Left cardiac atrium (tissue), 4 donors: ENCODE measurements at regions not wholly inside any gene's neighbourhood (a gene's known extent, or its start where the extent isn't known, plus 50 kb on each side); places are given as distances from the start of the nearest gene placed in this dataset.
"Not testable (repeated sequence)": the region's sequence is repeated elsewhere in the genome, so short reads cannot be mapped to it uniquely, and the experiment has no call there.

Source experiments
- ATAC-seq, 2 donors: fragments of 200-7000 bp; cut with Tn5 transposase; one replicate each; pipeline ENCODE4 v1.9.1; 2020; ENCODE audit warnings: mild to moderate bottlenecking in 2 of 2, moderate library complexity in 2 of 2
- DNase-seq: peaks from one replicate; pipeline ENCODE4 v3.0.0-alpha.2; 2020
- intact Hi-C, 2 donors: fragments of 100-400 bp; cut with DNase I; formaldehyde crosslinking; loops; one replicate each; pipeline versions ENCODE4 v1.14.1 to v1.15.1; 2022 to 2023
- donor health status: DM: no; HTN: yes; CAD: no.
- donor health status: DM: no; HTN: yes; CAD: no; lungs with severe emphysema.
- donor health status: DM: yes; HTN: yes; CAD: no.
- donor health status: Dilated cardiomyopathy.

GRCh38 chr16:16550824-16551223, 171.9 kb downstream of the NPIPA7 start:
- ATAC-seq, intact Hi-C loops, DNase-seq: not testable (repeated sequence)

GRCh38 chr16:16552819-16553340, 173.9 kb downstream of the NPIPA7 start:
- intact Hi-C loops, ATAC-seq, DNase-seq: not testable (repeated sequence)

GRCh38 chr16:16559179-16559740, 180.3 kb downstream of the NPIPA7 start:
- intact Hi-C loops, ATAC-seq, DNase-seq: not testable (repeated sequence)

GRCh38 chr16:16561532-16561931, 182.6 kb downstream of the NPIPA7 start:
- ATAC-seq, intact Hi-C loops, DNase-seq: not testable (repeated sequence)

- DNase-seq, intact Hi-C loops, ATAC-seq: not testable (repeated sequence)
Observed at GRCh38 chr16:16563962-16564361, 185.0 kb downstream of the NPIPA7 start.

- DNase-seq, ATAC-seq, intact Hi-C loops: not testable (repeated sequence)
Observed at GRCh38 chr16:16565326-16565725, 186.4 kb downstream of the NPIPA7 start.

GRCh38 chr16:16570055-16570454, 191.1 kb downstream of the NPIPA7 start:
- DNase-seq: peak; percentile 29
- ATAC-seq: peak in 1 of 2 donors; percentile 22
- intact Hi-C loops: not testable (repeated sequence)

- DNase-seq, ATAC-seq, intact Hi-C loops: not testable (repeated sequence)
Observed at GRCh38 chr16:16570874-16571273, 191.9 kb downstream of the NPIPA7 start.

GRCh38 chr16:16572130-16572774, 193.3 kb downstream of the NPIPA7 start:
- ATAC-seq: peak in 1 of 2 donors; percentile 27
- DNase-seq, intact Hi-C loops: not testable (repeated sequence)

- ATAC-seq, intact Hi-C loops, DNase-seq: not testable (repeated sequence)
Observed at GRCh38 chr16:16577062-16577461, 198.1 kb downstream of the NPIPA7 start.

GRCh38 chr16:16578701-16579100, 199.8 kb downstream of the NPIPA7 start:
- ATAC-seq: no peak
- DNase-seq: no peak
- intact Hi-C loops: no loop called here

GRCh38 chr16:16582916-16583315, 204.0 kb downstream of the NPIPA7 start:
- DNase-seq, intact Hi-C loops, ATAC-seq: not testable (repeated sequence)

- intact Hi-C loops, DNase-seq, ATAC-seq: not testable (repeated sequence)
Observed at GRCh38 chr16:16586073-16586651, 207.2 kb downstream of the NPIPA7 start.

GRCh38 chr16:16586969-16587368, 208.0 kb downstream of the NPIPA7 start:
- DNase-seq, intact Hi-C loops, ATAC-seq: not testable (repeated sequence)

GRCh38 chr16:16588436-16588835, 209.5 kb downstream of the NPIPA7 start:
- ATAC-seq, intact Hi-C loops, DNase-seq: not testable (repeated sequence)

GRCh38 chr16:16590654-16591318, 211.8 kb downstream of the NPIPA7 start:
- intact Hi-C loops, ATAC-seq: not testable (repeated sequence)

GRCh38 chr16:16593156-16593863, 214.4 kb downstream of the NPIPA7 start:
- DNase-seq, intact Hi-C loops: not testable (repeated sequence)
- peak; percentile 82 to 86 for ATAC-seq

More at GRCh38 chr16:16590654-16591318, 211.8 kb downstream of the NPIPA7 start:
- not testable (repeated sequence) for DNase-seq

GRCh38 chr16:16595029-16595718, 216.2 kb downstream of the NPIPA7 start:
- DNase-seq, intact Hi-C loops, ATAC-seq: not testable (repeated sequence)
